ENCODE measurements at regions not wholly inside any gene's neighbourhood (a gene's known extent, or its start where the extent isn't known, plus 50 kb on each side); places are given as distances from the start of the nearest gene placed in this dataset.

- TF ChIP-seq ZNF274 (IDR thresholded peaks at IDR 0.05; ENCODE audit: low read depth, low read length) (no peak), SUZ12 (IDR thresholded peaks at IDR 0.05; ENCODE audit: extremely low read depth, insufficient read depth, insufficient read length) (no peak)
These were observed 73.7 kb upstream of the FGGY start for GRCh38 chr1:59223198-59223597.
